UCSD-AML1 (cell line): ENCODE measurements at regions not wholly inside any gene's neighbourhood (a gene's known extent, or its start where the extent isn't known, plus 50 kb on each side); places are given as distances from the start of the nearest gene placed in this dataset.

Source experiments
- DNase-seq: peaks from one replicate; lab custom pipeline; 2025; ENCODE audit not compliant: unreplicated experiment; lab: John Stamatoyannopoulos, UW

- DNase-seq: no peak
Measured at GRCh38 chr20:60465993-60466686, 507.9 kb downstream of the CDH26 start.

GRCh38 chr20:60466687-60467022, 508.4 kb downstream of the CDH26 start:
- DNase-seq: no peak

- DNase-seq: no peak
Measured at GRCh38 chr20:60467078-60467477, 508.9 kb downstream of the CDH26 start.

GRCh38 chr20:60467771-60468170, 509.5 kb downstream of the CDH26 start:
- DNase-seq: no peak

- no peak for DNase-seq
Measured at GRCh38 chr20:60469829-60470228, 511.6 kb downstream of the CDH26 start.

GRCh38 chr20:60470366-60470765, 512.1 kb downstream of the CDH26 start:
- no peak for DNase-seq

GRCh38 chr20:60473211-60473610, 515.0 kb downstream of the CDH26 start:
- DNase-seq: no peak

GRCh38 chr20:60474385-60474910, 516.2 kb downstream of the CDH26 start:
- no peak for DNase-seq

GRCh38 chr20:60476045-60476444, 517.8 kb downstream of the CDH26 start:
- no peak for DNase-seq

- no peak for DNase-seq
Measured at GRCh38 chr20:60477958-60478357, 519.7 kb downstream of the CDH26 start.

- no peak for DNase-seq
Measured at GRCh38 chr20:60478533-60478932, 520.3 kb downstream of the CDH26 start.

- no peak for DNase-seq
Measured at GRCh38 chr20:60480950-60481742, 522.9 kb downstream of the CDH26 start.

GRCh38 chr20:60481743-60482133, 523.5 kb downstream of the CDH26 start:
- DNase-seq: no peak

- DNase-seq: no peak
Measured at GRCh38 chr20:60482221-60483008, 524.2 kb downstream of the CDH26 start.

- no peak for DNase-seq
Measured at GRCh38 chr20:60483371-60483770, 525.1 kb downstream of the CDH26 start.

- DNase-seq: no peak
Measured at GRCh38 chr20:60484316-60484715, 526.1 kb downstream of the CDH26 start.

- no peak for DNase-seq
Measured at GRCh38 chr20:60485012-60485760, 527.0 kb downstream of the CDH26 start.

GRCh38 chr20:60486315-60486714, 528.1 kb downstream of the CDH26 start:
- DNase-seq: no peak

GRCh38 chr20:60486937-60487336, 528.7 kb downstream of the CDH26 start:
- no peak for DNase-seq

- DNase-seq: no peak
Measured at GRCh38 chr20:60490217-60491050, 532.2 kb downstream of the CDH26 start.
